HepG2 (cell line): ENCODE measurements at regions not wholly inside any gene's neighbourhood (a gene's known extent, or its start where the extent isn't known, plus 50 kb on each side); places are given as distances from the start of the nearest gene placed in this dataset.

Experiments used
- ATF1 ChIP-seq: IDR thresholded peaks from 2 replicates; pipeline ENCODE4 v1.6.1; 2016; ENCODE audit warnings: mild to moderate bottlenecking, control low read depth
- CCAR2 ChIP-seq: fragments of 200-400 bp; formaldehyde crosslinking; optimal IDR thresholded peaks from 2 replicates; pipeline ENCODE3; 2018; ENCODE audit warnings: low read depth, mild to moderate bottlenecking, low read length, moderate library complexity
- DNMT1 ChIP-seq: sonication (generic); formaldehyde crosslinking; IDR thresholded peaks from 2 replicates; pipeline ENCODE4 v1.5.1; 2020; ENCODE audit warnings: mild to moderate bottlenecking, missing genetic modification reagents
- DZIP1 ChIP-seq: sonication (generic); formaldehyde crosslinking; IDR thresholded peaks from 2 replicates; pipeline ENCODE4 v1.5.0; 2020; ENCODE audit warnings: mild to moderate bottlenecking, missing genetic modification reagents
- FOXK1 ChIP-seq: sonication (generic); formaldehyde crosslinking; IDR thresholded peaks from 2 replicates; pipeline ENCODE4 v1.4.0; 2020; ENCODE audit warnings: low read depth, missing genetic modification reagents, borderline replicate concordance
- GLMP ChIP-seq: sonication (generic); formaldehyde crosslinking; IDR thresholded peaks from 2 replicates; pipeline ENCODE4 v1.9.0; 2021; ENCODE audit warnings: missing genetic modification reagents, mild to moderate bottlenecking, borderline replicate concordance
- HMG20B ChIP-seq: conservative IDR thresholded peaks from 2 replicates; pipeline ENCODE4 v1.6.1; 2016; ENCODE audit warnings: missing genetic modification reagents, missing compliant biosample characterization
- KAT7 ChIP-seq: IDR thresholded peaks from 2 replicates; pipeline ENCODE4 v1.6.1; 2018; ENCODE audit warnings: borderline replicate concordance, missing compliant biosample characterization
- NCOA5 ChIP-seq: sonication (generic); formaldehyde crosslinking; IDR thresholded peaks from 2 replicates; pipeline ENCODE4 v1.4.0; 2020; ENCODE audit warnings: missing genetic modification reagents
- NFIC ChIP-seq: IDR thresholded peaks from 2 replicates; pipeline ENCODE4 v1.6.1; 2012; ENCODE audit warnings: mild to moderate bottlenecking, low read length, inconsistent platforms
- NR2F1 ChIP-seq, 2 experiments: fragments of 450-650 bp in 1 of 2; formaldehyde crosslinking in 1 of 2; IDR thresholded peaks; 2 replicates each; pipeline versions ENCODE4 v1.5.0 to v1.6.1; 2016 to 2020; ENCODE audit warnings: mild to moderate bottlenecking in 1 of 2, missing compliant biosample characterization in 1 of 2, missing genetic modification reagents in 1 of 2, moderate library complexity in 1 of 2
- SKI ChIP-seq: fragments of 450-650 bp; IDR thresholded peaks from one replicate; pipeline ENCODE4 v1.6.1; 2018; ENCODE audit warnings: mild to moderate bottlenecking; ENCODE audit not compliant: partially characterized antibody
- SRF ChIP-seq: IDR thresholded peaks from 2 replicates; pipeline ENCODE4 v1.6.1; 2011; ENCODE audit warnings: mild to moderate bottlenecking, low read depth, low read length, moderate library complexity
- U2AF1 ChIP-seq: fragments of 200-400 bp; formaldehyde crosslinking; optimal IDR thresholded peaks from 2 replicates; pipeline ENCODE3; 2017; ENCODE audit warnings: mild to moderate bottlenecking, low read depth, low read length
- ZGPAT ChIP-seq: IDR thresholded peaks from 2 replicates; pipeline ENCODE4 v1.6.1; 2016; ENCODE audit warnings: mild to moderate bottlenecking
- ZNF251 ChIP-seq: sonication (generic); formaldehyde crosslinking; IDR thresholded peaks from 2 replicates; pipeline ENCODE4 v1.9.0; 2021; ENCODE audit warnings: mild to moderate bottlenecking, missing genetic modification reagents
- ZNF264 ChIP-seq: sonication (generic); formaldehyde crosslinking; IDR thresholded peaks from 2 replicates; pipeline ENCODE4 v1.4.0; 2020; ENCODE audit warnings: missing genetic modification reagents
- ZNF280D ChIP-seq: sonication (generic); formaldehyde crosslinking; IDR thresholded peaks from 2 replicates; pipeline ENCODE4 v1.5.1; 2020; ENCODE audit warnings: mild to moderate bottlenecking, missing genetic modification reagents
- ZNF580 ChIP-seq: IDR thresholded peaks from 2 replicates; pipeline ENCODE4 v1.6.1; 2016; ENCODE audit warnings: low read depth, borderline replicate concordance
- ZNF790 ChIP-seq: sonication (generic); formaldehyde crosslinking; IDR thresholded peaks from 2 replicates; pipeline ENCODE4 v1.8.0; 2022; ENCODE audit warnings: missing genetic modification reagents, mild to moderate bottlenecking, borderline replicate concordance
- ZNF841 ChIP-seq: sonication (generic); formaldehyde crosslinking; IDR thresholded peaks from 2 replicates; pipeline ENCODE4 v1.8.1; 2023; ENCODE audit warnings: missing genetic modification reagents, borderline replicate concordance

GRCh38 chr2:139259422-139260051, 479.3 kb upstream of the NXPH2 start (continued):
- no peak for TF ChIP-seq DZIP1 (CRISPR knock-in tag)
- 0 out of 2 replicates have a peak, but pooled peaks have one; percentile 34 for TF ChIP-seq FOXK1 (CRISPR knock-in tag)
- no peak for TF ChIP-seq SRF
- TF ChIP-seq NR2F1 (CRISPR knock-in tag; IDR thresholded peaks at IDR 0.05) = peak; percentile 56 to 74
- no peak for TF ChIP-seq U2AF1
- no peak for TF ChIP-seq GLMP (CRISPR knock-in tag)
- no peak for TF ChIP-seq ZNF790 (CRISPR knock-in tag)
- no peak for TF ChIP-seq NCOA5
- no peak for TF ChIP-seq HMG20B (CRISPR knock-in tag)
- peak; percentile 76; the same call in 1 of the 2 replicates for TF ChIP-seq NFIC
- no peak for TF ChIP-seq ZNF841 (CRISPR knock-in tag)
- TF ChIP-seq ZGPAT (CRISPR knock-in tag) = peak; percentile 82
- TF ChIP-seq DNMT1 (CRISPR knock-in tag) = no peak
- 0 out of 2 replicates have a peak, but pooled peaks have one; percentile 34 for TF ChIP-seq ATF1 (CRISPR knock-in tag)
- TF ChIP-seq CCAR2 = no peak
- no peak for TF ChIP-seq ZNF280D (CRISPR knock-in tag)
- TF ChIP-seq SKI = peak; percentile 94
- no peak for TF ChIP-seq ZNF251 (CRISPR knock-in tag)
- no peak for TF ChIP-seq ZNF264 (CRISPR knock-in tag)
- no peak for TF ChIP-seq ZNF580 (CRISPR knock-in tag)
- no peak for TF ChIP-seq KAT7
